Rectal smooth muscle tissue (tissue), 1 donor: ENCODE measurements at regions not wholly inside any gene's neighbourhood (a gene's known extent, or its start where the extent isn't known, plus 50 kb on each side); places are given as distances from the start of the nearest gene placed in this dataset.

Experiments
- H3K27ac ChIP-seq: one replicate; pipeline ENCODE4 v1.7.0; 2013; ENCODE audit warnings: low read depth, low read length, inconsistent platforms
- H3K27me3 ChIP-seq: one replicate; pipeline ENCODE4 v1.7.0; 2013; ENCODE audit warnings: low read length; ENCODE audit not compliant: control insufficient read depth, insufficient read depth
- H3K36me3 ChIP-seq: one replicate; pipeline ENCODE4 v1.7.0; 2013; ENCODE audit warnings: low read length; ENCODE audit not compliant: control insufficient read depth, insufficient read depth
- H3K4me1 ChIP-seq: one replicate; pipeline ENCODE4 v1.7.0; 2013; ENCODE audit warnings: low read length; ENCODE audit not compliant: control insufficient read depth, insufficient read depth
- H3K4me3 ChIP-seq: one replicate; pipeline ENCODE4 v1.7.0; 2013; ENCODE audit warnings: low read length
- H3K9ac ChIP-seq: one replicate; pipeline ENCODE4 v1.7.0; 2013; ENCODE audit warnings: low read length

- Histone ChIP-seq H3K36me3 (no peaks in the 10 kb centered on the region), H3K27me3 (no peaks in the 10 kb centered on the region), H3K4me1 (no peaks in the 10 kb centered on the region), H3K9ac (no peak overlapping the region), H3K27ac (no peak overlapping the region), H3K4me3 (no peak overlapping the region)
Observed at GRCh38 chr3:70743754-70744153, 431.3 kb upstream of the MDFIC2 start.

- Histone ChIP-seq H3K4me3 (no peak overlapping the region), H3K4me1 (no peaks in the 10 kb centered on the region), H3K27ac (no peak overlapping the region), H3K27me3 (no peaks in the 10 kb centered on the region), H3K36me3 (no peaks in the 10 kb centered on the region), H3K9ac (no peak overlapping the region)
Observed at GRCh38 chr3:70742081-70742480, 429.6 kb upstream of the MDFIC2 start.

- Histone ChIP-seq H3K9ac (no peak overlapping the region), H3K36me3 (no peaks in the 10 kb centered on the region), H3K27me3 (no peaks in the 10 kb centered on the region), H3K4me3 (no peak overlapping the region), H3K4me1 (no peaks in the 10 kb centered on the region), H3K27ac (no peak overlapping the region)
Observed at GRCh38 chr3:70740872-70741271, 428.4 kb upstream of the MDFIC2 start.

- Histone ChIP-seq H3K27me3 (no peaks in the 10 kb centered on the region), H3K36me3 (no peaks in the 10 kb centered on the region), H3K9ac (no peak overlapping the region), H3K4me3 (no peak overlapping the region), H3K4me1 (no peaks in the 10 kb centered on the region), H3K27ac (no peak overlapping the region)
Observed at GRCh38 chr3:70740071-70740470, 427.6 kb upstream of the MDFIC2 start.

GRCh38 chr3:70738291-70738681 is 425.8 kb upstream of the MDFIC2 start:
- no peak overlapping the region for H3K9ac ChIP-seq
- H3K4me3 ChIP-seq = no peak overlapping the region
- H3K36me3 ChIP-seq = no peaks in the 10 kb centered on the region
- no peaks in the 10 kb centered on the region for H3K27me3 ChIP-seq
- no peaks in the 10 kb centered on the region for H3K4me1 ChIP-seq
- no peak overlapping the region for H3K27ac ChIP-seq

- H3K4me1 ChIP-seq = no peaks in the 10 kb centered on the region
Observed at GRCh38 chr3:70737666-70738290, 425.3 kb upstream of the MDFIC2 start.

GRCh38 chr3:70736009-70736408 is 423.6 kb upstream of the MDFIC2 start:
- H3K9ac ChIP-seq = no peak overlapping the region
- no peaks in the 10 kb centered on the region for H3K4me1 ChIP-seq
- H3K4me3 ChIP-seq = no peak overlapping the region
- H3K36me3 ChIP-seq = no peaks in the 10 kb centered on the region
- H3K27ac ChIP-seq = no peak overlapping the region
- no peaks in the 10 kb centered on the region for H3K27me3 ChIP-seq

More at GRCh38 chr3:70737666-70738290, 425.3 kb upstream of the MDFIC2 start:
- Histone ChIP-seq H3K4me3 (no peak overlapping the region), H3K36me3 (no peaks in the 10 kb centered on the region), H3K27me3 (no peaks in the 10 kb centered on the region), H3K27ac (no peak overlapping the region), H3K9ac (no peak overlapping the region)

GRCh38 chr3:70734756-70735155 is 422.3 kb upstream of the MDFIC2 start:
- Histone ChIP-seq H3K4me1 (no peaks in the 10 kb centered on the region), H3K27me3 (no peaks in the 10 kb centered on the region), H3K9ac (no peak overlapping the region), H3K36me3 (no peaks in the 10 kb centered on the region), H3K4me3 (no peak overlapping the region), H3K27ac (no peak overlapping the region)

GRCh38 chr3:70731046-70731445 is 418.6 kb upstream of the MDFIC2 start:
- no peak overlapping the region for H3K27ac ChIP-seq
- peaks cover 7% of the 10 kb centered on the region for H3K4me1 ChIP-seq
- H3K27me3 ChIP-seq = no peaks in the 10 kb centered on the region
- H3K36me3 ChIP-seq = no peaks in the 10 kb centered on the region
- H3K4me3 ChIP-seq = no peak overlapping the region
- no peak overlapping the region for H3K9ac ChIP-seq

GRCh38 chr3:70729845-70730244 is 417.4 kb upstream of the MDFIC2 start:
- no peak overlapping the region for H3K9ac ChIP-seq
- H3K4me1 ChIP-seq = peaks cover 7% of the 10 kb centered on the region
- no peaks in the 10 kb centered on the region for H3K27me3 ChIP-seq
- no peaks in the 10 kb centered on the region for H3K36me3 ChIP-seq
- H3K27ac ChIP-seq = no peak overlapping the region
- no peak overlapping the region for H3K4me3 ChIP-seq

- Histone ChIP-seq H3K27ac (no peak overlapping the region), H3K4me3 (no peak overlapping the region), H3K27me3 (no peaks in the 10 kb centered on the region), H3K36me3 (no peaks in the 10 kb centered on the region), H3K9ac (no peak overlapping the region), H3K4me1 (peaks cover 7% of the 10 kb centered on the region)
Observed at GRCh38 chr3:70728311-70728710, 415.9 kb upstream of the MDFIC2 start.

GRCh38 chr3:70726961-70727360 is 414.5 kb upstream of the MDFIC2 start:
- no peak overlapping the region for H3K27ac ChIP-seq
- no peaks in the 10 kb centered on the region for H3K36me3 ChIP-seq
- H3K4me1 ChIP-seq = peaks cover 7% of the 10 kb centered on the region
- H3K9ac ChIP-seq = no peak overlapping the region
- no peaks in the 10 kb centered on the region for H3K27me3 ChIP-seq
- H3K4me3 ChIP-seq = no peak overlapping the region

GRCh38 chr3:70726096-70726938 is 413.9 kb upstream of the MDFIC2 start:
- Histone ChIP-seq H3K9ac (no peak overlapping the region), H3K36me3 (no peaks in the 10 kb centered on the region), H3K4me3 (no peak overlapping the region), H3K27me3 (no peaks in the 10 kb centered on the region), H3K4me1 (peaks cover 7% of the 10 kb centered on the region), H3K27ac (no peak overlapping the region)
